NT2/D1 (cell line): ENCODE measurements at regions not wholly inside any gene's neighbourhood (a gene's known extent, or its start where the extent isn't known, plus 50 kb on each side); places are given as distances from the start of the nearest gene placed in this dataset.

Experiments
- SUZ12 ChIP-seq: IDR thresholded peaks from 2 replicates; pipeline ENCODE4 v1.6.1; 2011; ENCODE audit not compliant: insufficient read length, insufficient read depth; ENCODE audit errors: extremely low read depth
- ZNF274 ChIP-seq: IDR thresholded peaks from 2 replicates; pipeline ENCODE4 v1.6.1; 2011; ENCODE audit warnings: mild to moderate bottlenecking, low read depth, low read length

GRCh38 chr20:57877995-57878394 lies 168.2 kb upstream of the PMEPA1 start:
- no peak for TF ChIP-seq ZNF274
- TF ChIP-seq SUZ12, result no peak
